SK-N-SH (cell line): ENCODE measurements at regions not wholly inside any gene's neighbourhood (a gene's known extent, or its start where the extent isn't known, plus 50 kb on each side); places are given as distances from the start of the nearest gene placed in this dataset.
A peak's percentile ranks its signal among the peaks of the same experiment; 100 is the strongest.

ENCODE experiments used
- CTCF ChIA-PET: fragments of 300-600, 350-600 bp; formaldehyde crosslinking; extraction: SDS; loops from one replicate; lab custom pipeline; 2021; lab: Yijun Ruan, JAX
- POLR2A ChIA-PET: fragments of 350-600 bp; sonication (Branson Sonifier 250); formaldehyde crosslinking; extraction: SDS; loops from one replicate; lab custom pipeline; 2020; ENCODE audit warnings: antibody characterized with exemption, inconsistent platforms; lab: Yijun Ruan, JAX
- DNase-seq: peaks from one replicate; pipeline ENCODE4 v3.0.0; 2012
- H2AFZ ChIP-seq: fragments of 200-600 bp; sonication (generic); 2 replicates; pipeline ENCODE4 v1.8.1; 2016; ENCODE audit warnings: antibody characterized with exemption, mild to moderate bottlenecking, low read depth
- H3F3A ChIP-seq: fragments of 200-600 bp; sonication (generic); replicated peaks from 2 replicates; pipeline ENCODE3; 2016; ENCODE audit warnings: antibody characterized with exemption, mild to moderate bottlenecking; ENCODE audit not compliant: insufficient read depth
- H3K27ac ChIP-seq, 2 experiments: fragments of 200-500 bp in 1 of 2; fragments of 200-600 bp in 1 of 2; sonication (Bioruptor generic) in 1 of 2; sonication (generic), shearing (Covaris generic) in 1 of 2; 2 replicates each; pipeline versions ENCODE4 v1.5.1 to v1.6.1; 2014 to 2016; ENCODE audit warnings: low read depth in 2 of 2, inconsistent platforms in 1 of 2, low read length in 1 of 2, mild to moderate bottlenecking in 1 of 2, mixed read lengths in 1 of 2
- H3K27me3 ChIP-seq: fragments of 200-600 bp; sonication (generic), shearing (Covaris generic); 2 replicates; pipeline ENCODE4 v1.6.1; 2016; ENCODE audit warnings: mixed run types; ENCODE audit not compliant: insufficient read depth
- H3K36me3 ChIP-seq, 2 experiments: fragments of 200-500 bp in 1 of 2; fragments of 200-600 bp in 1 of 2; sonication (Bioruptor generic) in 1 of 2; sonication (generic) in 1 of 2; replicated peaks in 1 of 2; 2 replicates each; pipeline versions ENCODE3 to v1.5.1; 2014 to 2016; ENCODE audit warnings: low read length in 1 of 2, mild to moderate bottlenecking in 1 of 2; ENCODE audit not compliant: insufficient read depth in 2 of 2, control insufficient read depth in 1 of 2
- H3K4me1 ChIP-seq, 2 experiments: fragments of 200-500 bp in 1 of 2; fragments of 200-600 bp in 1 of 2; sonication (Bioruptor generic) in 1 of 2; sonication (generic), shearing (Covaris generic) in 1 of 2; 2 replicates each; pipeline versions ENCODE4 v1.5.1 to v1.6.1; 2014 to 2016; ENCODE audit warnings: low read depth in 1 of 2, low read length in 1 of 2, mixed run types in 1 of 2; ENCODE audit not compliant: insufficient read depth in 2 of 2, control insufficient read depth in 1 of 2
- H3K4me2 ChIP-seq: fragments of 200-600 bp; sonication (generic), shearing (Covaris generic); 2 replicates; pipeline ENCODE4 v1.6.1; 2017; ENCODE audit warnings: mixed run types
- H3K4me3 ChIP-seq, 2 experiments: fragments of 200-500 bp in 1 of 2; fragments of 200-600 bp in 1 of 2; sonication (Bioruptor generic) in 1 of 2; sonication (generic), shearing (Covaris generic) in 1 of 2; 2 replicates each; pipeline versions ENCODE4 v1.5.1 to v1.8.1; 2014 to 2016; ENCODE audit warnings: low read depth in 2 of 2, inconsistent platforms in 1 of 2, low read length in 1 of 2, mild to moderate bottlenecking in 1 of 2, mixed read lengths in 1 of 2, moderate library complexity in 1 of 2
- H3K79me2 ChIP-seq: fragments of 200-600 bp; sonication (generic); 2 replicates; pipeline ENCODE4 v1.8.1; 2017; ENCODE audit warnings: mild to moderate bottlenecking; ENCODE audit not compliant: insufficient read depth
- H3K9ac ChIP-seq: fragments of 200-600 bp; sonication (generic); 2 replicates; pipeline ENCODE4 v1.6.1; 2017; ENCODE audit warnings: mixed run types
- H3K9me2 ChIP-seq: fragments of 200-600 bp; sonication (generic); 2 replicates; pipeline ENCODE4 v1.6.1; 2017; ENCODE audit warnings: mixed run types
- H3K9me3 ChIP-seq: fragments of 200-600 bp; sonication (generic); 2 replicates; pipeline ENCODE4 v1.6.1; 2017; ENCODE audit warnings: mixed run types, mild to moderate bottlenecking, moderate library complexity
- H4K20me1 ChIP-seq: fragments of 200-600 bp; sonication (generic); 2 replicates; pipeline ENCODE4 v1.6.1; 2017; ENCODE audit warnings: mild to moderate bottlenecking, mixed run types; ENCODE audit not compliant: insufficient read depth
- CTCF ChIP-seq: fragments of 200-600 bp; sonication (generic); IDR thresholded peaks from 2 replicates; pipeline ENCODE4 v1.6.1; 2017; ENCODE audit warnings: antibody characterized with exemption, mild to moderate bottlenecking, moderate library complexity
- FOXM1 ChIP-seq: IDR thresholded peaks from 2 replicates; pipeline ENCODE4 v1.4.0; 2012; ENCODE audit warnings: low read depth, mild to moderate bottlenecking
- MAX ChIP-seq: IDR thresholded peaks from 2 replicates; pipeline ENCODE4 v1.4.0; 2012; ENCODE audit warnings: low read depth
- MXI1 ChIP-seq: IDR thresholded peaks from 2 replicates; pipeline ENCODE4 v1.6.1; 2012; ENCODE audit warnings: mild to moderate bottlenecking, low read depth, low read length, improper control_type of control experiment
- NFIC ChIP-seq: IDR thresholded peaks from 2 replicates; pipeline ENCODE4 v1.4.0; 2012; ENCODE audit warnings: borderline replicate concordance
- POLR2AphosphoS5 ChIP-seq: IDR thresholded peaks from 2 replicates; pipeline ENCODE4 v1.6.1; 2012; ENCODE audit warnings: low read depth, low read length
- RCOR1 ChIP-seq: fragments of 150-350 bp; IDR thresholded peaks from 2 replicates; pipeline ENCODE4 v1.6.1; 2017; ENCODE audit warnings: antibody characterized with exemption, low read length
- SMC3 ChIP-seq: IDR thresholded peaks from 2 replicates; pipeline ENCODE4 v1.6.1; 2012; ENCODE audit warnings: low read depth, low read length, improper control_type of control experiment
- TAF1 ChIP-seq: IDR thresholded peaks from 2 replicates; pipeline ENCODE4 v1.6.1; 2012; ENCODE audit warnings: low read depth, mild to moderate bottlenecking, low read length, moderate library complexity, borderline replicate concordance
- USF2 ChIP-seq: fragments of 150-350 bp; IDR thresholded peaks from 2 replicates; pipeline ENCODE4 v1.6.1; 2017; ENCODE audit warnings: antibody characterized with exemption, low read length, low read depth, borderline replicate concordance
- ZBTB33 ChIP-seq: IDR thresholded peaks from 2 replicates; pipeline ENCODE4 v1.4.0; 2012; ENCODE audit warnings: low read depth, borderline replicate concordance
- WGBS: methylation state at CpG from one replicate; pipeline ENCODE4 v1.1.6; 2017; ENCODE audit warnings: low lambda C conversion rate; 5-methylcytosine and 5-hydroxymethylcytosine counted together

- no peaks in the 10 kb centered on the region for H3K79me2 ChIP-seq
- no peaks in the 10 kb centered on the region for H3K4me1 ChIP-seq
- ChIA-PET CTCF (interaction anchor here (0.7 kb wide), 1 partner anchor 67 kb away, joined by 3 read pairs; no protein-coding TSS in a partner anchor), POLR2A (no interaction called here)
- H3F3A ChIP-seq, result no peaks in the 10 kb centered on the region
- DNase-seq, result no peak
- no peaks in the 10 kb centered on the region for H3K9me2 ChIP-seq
- no peaks in the 10 kb centered on the region; the same call in 1 of the 2 replicates for H3K27me3 ChIP-seq
- no peak overlapping the region for H2AFZ ChIP-seq
- WGBS, result 13% methylated on average over 3 of the region's 4 CpGs
- H4K20me1 ChIP-seq, result no peaks in the 10 kb centered on the region
- no peaks in the 10 kb centered on the region for H3K36me3 ChIP-seq
- H3K4me2 ChIP-seq, result no peak overlapping the region
- TF ChIP-seq RCOR1 (no peak), CTCF (peak; percentile 15; the same call in 1 of the 2 replicates), NFIC (no peak), MAX (no peak), SMC3 (no peak)
- H3K4me3 ChIP-seq, result no peak overlapping the region
- H3K9me3 ChIP-seq, result no peaks in the 10 kb centered on the region
- no peak overlapping the region for H3K27ac ChIP-seq
- no peak overlapping the region for H3K9ac ChIP-seq
These were observed 122.1 kb downstream of the RPIA start for GRCh38 chr2:88813612-88814011.

GRCh38 chr2:88815282-88815681, 123.8 kb downstream of the RPIA start:
- ChIA-PET CTCF (no interaction called here), POLR2A (no interaction called here)
- H3K27me3 ChIP-seq, result no peaks in the 10 kb centered on the region; the same call in 1 of the 2 replicates
- H3K9me2 ChIP-seq, result no peaks in the 10 kb centered on the region
- H3K4me1 ChIP-seq, result no peaks in the 10 kb centered on the region
- no peak overlapping the region for H3K9ac ChIP-seq
- H3K4me2 ChIP-seq, result no peak overlapping the region
- H3K9me3 ChIP-seq, result no peaks in the 10 kb centered on the region
- no peak overlapping the region for H3K27ac ChIP-seq
- no peak overlapping the region for H2AFZ ChIP-seq
- H3K4me3 ChIP-seq, result no peak overlapping the region
- no peaks in the 10 kb centered on the region for H3K79me2 ChIP-seq
- DNase-seq, result no peak
- H4K20me1 ChIP-seq, result no peaks in the 10 kb centered on the region
- no peaks in the 10 kb centered on the region for H3F3A ChIP-seq
- TF ChIP-seq TAF1 (no peak), ZBTB33 (no peak), POLR2AphosphoS5 (no peak), MXI1 (no peak), USF2 (no peak), FOXM1 (no peak)
- no peaks in the 10 kb centered on the region for H3K36me3 ChIP-seq
